Activated naive CD8-positive, alpha-beta T cell treated with anti-CD3 and anti-CD28 coated beads, Interleukin-2, amount 50 U/mL, for 16 hours (primary cell): ENCODE measurements at regions not wholly inside any gene's neighbourhood (a gene's known extent, or its start where the extent isn't known, plus 50 kb on each side); places are given as distances from the start of the nearest gene placed in this dataset.
"Not testable (repeated sequence)": the region's sequence is repeated elsewhere in the genome, so short reads cannot be mapped to it uniquely, and the experiment has no call there.

Experiments
- DNase-seq: peaks from one replicate; pipeline ENCODE4 v3.0.0-alpha.2; 2020; ENCODE audit warnings: low read depth, low spot score

DNA sequence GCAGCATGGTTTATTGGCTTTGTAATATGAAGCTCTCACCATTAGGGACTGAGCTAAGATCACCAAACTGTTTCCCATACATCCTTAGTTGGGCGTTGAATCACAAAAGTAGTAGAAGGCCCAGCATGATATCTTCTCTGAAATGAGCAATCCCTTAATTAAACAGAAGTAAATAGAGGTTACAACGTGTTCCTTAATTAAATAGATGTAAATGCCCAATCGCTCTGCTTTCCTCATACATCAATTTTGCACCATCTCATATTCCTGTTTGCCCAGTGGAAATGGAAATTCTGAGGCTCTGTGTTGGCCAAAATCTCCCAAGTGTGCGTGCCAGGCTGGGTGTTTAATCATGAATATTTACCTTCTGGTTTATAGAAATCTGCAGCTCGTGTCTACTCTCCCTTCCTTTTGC is 107.4 kb upstream of the FOXB1 start:
- DNase-seq, result no peak

DNA sequence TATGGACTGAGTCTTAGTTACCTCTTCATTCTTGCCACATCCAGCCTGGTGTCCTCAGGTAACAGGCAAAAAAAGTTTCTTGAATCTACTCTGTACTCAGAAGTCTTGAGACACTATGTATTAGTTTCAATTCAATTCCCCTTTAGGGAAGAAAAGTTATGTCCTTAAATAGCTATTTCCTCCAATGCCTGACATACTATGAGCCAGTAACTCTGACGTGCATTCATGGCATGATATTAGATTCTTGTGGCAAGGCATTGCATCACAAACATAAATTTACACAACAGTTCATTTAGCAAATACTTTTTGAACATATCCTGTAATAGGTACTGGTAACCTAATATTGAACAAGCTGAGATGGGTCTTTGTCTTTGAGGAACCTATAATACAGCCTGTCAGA is 109.3 kb upstream of the FOXB1 start:
- no peak for DNase-seq

DNA sequence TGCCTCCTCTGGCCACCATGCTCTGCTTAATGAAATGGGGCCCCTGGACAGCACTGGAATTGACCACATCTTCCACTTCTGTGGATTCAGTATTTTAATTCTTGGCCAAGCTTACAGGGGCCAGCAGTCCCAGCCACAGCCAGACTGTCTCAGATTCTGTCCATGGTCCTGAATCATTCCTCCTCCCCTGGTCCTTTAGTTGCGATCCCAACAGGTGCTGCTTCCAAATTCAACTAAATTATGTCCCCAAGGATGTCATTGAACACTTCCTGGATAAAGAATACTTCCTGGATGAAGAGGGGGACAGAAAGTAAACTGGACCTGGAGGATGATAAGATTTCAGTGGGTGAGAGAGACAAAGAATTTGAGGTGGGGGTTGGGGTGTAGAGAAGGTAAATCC is 111.1 kb upstream of the FOXB1 start:
- DNase-seq, result no peak

- DNase-seq, result not testable (repeated sequence)
These were observed 116.2 kb upstream of the FOXB1 start for GRCh38 chr15:59887870-59888269.

DNA sequence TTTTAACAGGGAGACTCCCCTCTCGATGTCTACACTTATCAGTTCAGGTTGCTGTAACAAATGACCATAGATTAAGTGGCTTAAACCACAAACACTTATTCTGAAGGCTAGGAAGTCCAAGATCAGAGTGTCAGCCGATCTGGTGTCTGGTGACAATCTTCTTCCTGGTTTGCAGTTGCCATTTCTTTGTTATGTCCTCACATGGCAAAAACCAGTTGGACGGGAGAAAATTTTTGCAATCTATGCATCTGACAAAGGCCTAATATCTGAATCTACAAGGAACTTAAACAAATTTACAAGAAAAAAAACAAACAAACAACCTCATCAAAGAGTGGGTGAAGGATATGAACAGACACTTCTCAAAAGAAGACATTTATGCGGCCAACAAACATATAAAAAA is 116.9 kb upstream of the FOXB1 start:
- no peak for DNase-seq

DNA sequence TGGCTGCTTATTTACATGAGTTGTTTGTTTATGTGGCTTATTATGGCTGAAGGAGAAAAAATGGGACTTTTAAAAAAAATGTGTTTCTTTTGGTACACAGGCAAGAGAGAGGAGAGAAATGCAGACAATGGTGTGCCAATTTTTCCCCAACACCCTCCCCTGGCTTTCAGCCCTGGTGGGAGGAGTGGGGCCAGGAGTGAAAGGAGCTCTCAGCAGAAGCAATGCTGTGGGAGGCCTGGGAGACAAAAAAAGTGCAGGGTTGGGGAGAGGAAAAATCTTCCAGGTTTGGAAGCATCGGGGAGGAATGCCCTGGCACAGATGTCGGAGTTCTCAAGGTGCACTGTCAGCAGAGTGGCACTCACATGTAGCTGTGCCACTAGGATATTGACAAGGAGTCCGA is 117.7 kb upstream of the FOXB1 start:
- DNase-seq, result no peak

DNA sequence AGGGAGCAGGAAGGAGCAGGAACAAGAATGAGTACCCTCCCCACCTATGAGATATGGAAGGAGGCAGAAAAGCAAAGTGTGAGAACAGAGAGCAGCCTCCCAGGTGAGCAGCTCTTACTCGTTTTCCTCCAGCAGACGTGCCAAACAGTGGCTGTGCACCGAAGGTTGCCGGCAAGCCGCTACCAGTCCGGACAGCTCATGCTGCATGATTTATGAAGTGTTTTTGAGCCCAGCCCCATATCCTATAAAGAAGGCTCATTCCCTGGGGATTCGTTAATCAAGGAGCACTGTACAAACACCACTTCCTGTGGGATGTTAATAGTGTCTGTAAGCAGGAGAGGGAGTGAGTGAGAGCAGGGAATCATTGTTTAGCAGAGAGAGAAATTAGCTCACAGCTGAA is 118.3 kb upstream of the FOXB1 start:
- DNase-seq, result no peak

- no peak for DNase-seq
These were observed 124.4 kb upstream of the FOXB1 start for GRCh38 chr15:59879506-59880265.

DNA sequence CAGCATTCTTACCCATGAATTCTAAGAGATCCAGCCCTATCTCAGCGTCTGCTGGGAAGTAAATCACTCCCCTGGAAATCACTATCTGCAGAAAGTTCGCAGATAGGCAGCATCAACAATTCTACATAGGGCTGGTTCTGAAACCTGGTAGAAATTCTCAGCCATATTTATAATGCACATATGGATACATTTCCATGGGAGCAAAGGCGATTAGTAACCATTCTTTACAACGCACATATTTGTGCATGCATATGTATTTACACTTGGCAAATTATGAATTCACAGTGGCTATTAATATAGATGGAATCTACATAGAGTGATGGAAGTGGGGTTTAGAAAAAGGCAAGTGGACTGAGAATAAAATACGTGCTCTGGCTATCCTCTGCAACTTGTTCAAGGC is 128.0 kb upstream of the FOXB1 start:
- no peak for DNase-seq

- DNase-seq, result no peak
These were observed 130.4 kb upstream of the FOXB1 start for GRCh38 chr15:59873644-59874272.

GRCh38 chr15:59867086-59867855 is 136.8 kb upstream of the FOXB1 start:
- no peak for DNase-seq

DNA sequence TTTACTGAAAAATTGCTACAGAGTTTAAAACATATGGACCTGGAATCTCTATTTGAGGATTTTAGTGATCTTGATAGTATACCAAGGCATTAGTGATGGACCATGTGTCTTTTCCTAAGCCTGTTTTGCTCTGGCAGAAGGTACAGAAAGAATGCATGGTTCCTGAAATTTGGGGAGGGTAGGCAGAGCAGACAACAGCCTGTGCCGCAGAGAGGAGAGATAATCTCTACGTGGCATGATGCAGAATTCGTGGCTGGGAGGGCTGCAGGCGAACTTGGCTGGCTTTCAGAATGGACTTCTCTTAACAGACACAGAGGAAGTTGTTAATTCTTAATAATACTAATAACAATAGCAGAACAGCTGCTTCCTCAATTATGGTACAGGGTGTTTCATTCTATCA is 137.5 kb upstream of the FOXB1 start:
- no peak for DNase-seq

DNA sequence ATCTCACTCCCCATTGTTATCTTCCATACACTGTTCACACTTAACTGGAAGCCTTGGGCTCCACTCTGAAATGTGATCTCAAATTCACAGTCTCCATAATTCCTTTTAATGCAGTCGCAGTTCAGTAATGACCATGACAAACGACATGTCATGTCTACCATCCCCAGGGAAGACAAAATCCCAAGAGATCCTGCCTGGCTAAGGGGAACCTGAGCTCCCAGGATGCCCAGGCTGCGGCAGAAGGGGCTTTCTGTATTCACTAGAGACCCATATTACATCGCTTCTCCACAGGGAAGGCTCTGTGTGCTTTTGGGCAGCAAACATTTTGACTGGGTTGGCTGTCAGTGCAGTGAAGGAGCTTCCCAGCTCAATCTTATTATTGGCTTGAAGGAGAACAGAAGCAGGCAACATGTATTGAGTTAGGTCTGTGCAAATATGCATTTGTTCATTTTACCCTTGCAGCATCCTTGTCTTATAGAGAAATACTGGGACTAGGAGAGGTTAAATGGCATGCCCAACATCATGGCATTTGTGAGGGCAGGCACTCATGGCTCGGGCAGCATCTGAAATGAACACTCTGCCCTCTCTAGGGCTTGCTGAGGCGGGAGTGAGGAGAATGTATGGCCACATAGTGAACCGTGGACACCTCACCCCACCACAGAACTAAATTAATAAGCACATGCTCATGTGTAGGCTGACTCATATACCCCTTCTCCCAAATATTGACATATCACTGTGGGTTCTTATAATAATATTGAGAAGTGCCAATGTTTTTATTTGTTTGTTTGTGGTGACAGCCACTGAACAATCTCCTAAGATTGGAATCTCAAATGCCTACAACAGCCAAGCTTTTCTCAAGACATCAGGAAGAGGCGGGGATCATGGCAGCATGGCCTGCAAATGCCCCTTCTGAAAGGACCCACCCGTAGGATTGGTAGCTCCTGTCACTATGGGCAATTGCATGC is 141.6 kb upstream of the FOXB1 start:
- DNase-seq, result no peak

DNA sequence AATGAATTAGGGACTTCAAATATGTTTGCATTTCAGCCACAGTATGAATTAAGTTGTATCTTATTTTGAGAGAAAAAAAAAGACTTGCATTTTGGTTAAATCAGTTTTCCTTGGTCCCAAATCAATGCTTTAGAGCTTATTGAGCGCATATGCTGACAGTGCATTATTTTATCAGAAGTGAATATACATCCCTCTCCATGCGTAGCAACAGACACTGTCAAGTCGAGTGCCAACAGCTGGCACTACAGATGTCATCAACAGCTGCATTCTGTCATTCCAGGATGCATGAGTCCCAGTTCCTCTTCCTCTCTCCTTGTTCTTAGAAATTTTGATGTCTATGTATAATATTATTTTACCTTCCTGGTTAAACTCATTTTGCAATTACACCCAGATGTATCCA is 156.1 kb upstream of the FOXB1 start:
- DNase-seq, result no peak

DNA sequence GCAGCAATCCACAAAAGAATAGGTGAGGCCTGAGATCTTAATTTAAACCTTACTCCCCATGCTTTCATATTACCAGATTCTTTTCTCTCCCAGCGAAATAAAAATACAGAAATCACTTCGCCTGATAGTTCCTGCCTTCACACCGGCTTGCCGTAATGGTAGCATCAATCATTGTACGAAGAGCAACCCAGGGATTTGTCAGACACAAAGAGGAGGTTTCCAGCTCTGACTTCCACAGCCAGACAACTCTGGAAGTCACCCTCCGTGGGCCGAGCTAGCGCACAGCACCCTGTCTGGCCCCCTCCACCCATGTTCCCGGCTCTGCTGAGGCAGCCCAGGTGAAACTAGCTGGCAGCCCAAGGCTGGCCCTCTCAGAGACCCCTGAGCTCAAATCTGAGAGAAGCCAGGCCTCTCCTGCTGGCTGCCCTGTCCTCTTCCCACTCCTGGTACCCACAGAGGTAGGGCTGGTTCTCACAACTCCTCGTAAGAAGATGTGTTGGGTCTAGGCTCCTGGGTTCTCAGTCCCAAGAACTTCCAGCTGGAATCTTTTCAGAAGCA is 156.9 kb upstream of the BNIP2 start:
- no peak for DNase-seq

DNA sequence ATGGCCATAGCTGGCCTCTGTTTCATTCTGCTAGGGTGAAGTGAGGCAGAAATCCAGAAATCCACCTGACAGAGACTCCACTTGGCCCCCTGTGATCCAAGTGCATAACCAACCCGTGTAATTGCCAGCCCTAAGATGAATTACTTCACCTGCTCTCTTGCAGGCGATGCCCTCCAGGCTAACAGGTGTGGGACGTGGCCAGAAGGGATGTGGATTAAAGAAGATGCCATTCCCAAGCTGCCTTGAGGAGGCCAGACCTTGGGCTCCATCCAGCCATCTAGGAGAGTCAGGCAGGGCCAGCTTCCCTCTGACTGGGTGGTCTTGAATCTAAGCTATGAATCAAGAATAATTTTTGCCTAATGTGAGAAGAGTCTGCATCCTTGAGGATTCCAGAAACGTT is 154.5 kb upstream of the BNIP2 start:
- DNase-seq, result no peak

GRCh38 chr15:59841036-59841435 is 151.9 kb upstream of the BNIP2 start:
- DNase-seq, result no peak

DNA sequence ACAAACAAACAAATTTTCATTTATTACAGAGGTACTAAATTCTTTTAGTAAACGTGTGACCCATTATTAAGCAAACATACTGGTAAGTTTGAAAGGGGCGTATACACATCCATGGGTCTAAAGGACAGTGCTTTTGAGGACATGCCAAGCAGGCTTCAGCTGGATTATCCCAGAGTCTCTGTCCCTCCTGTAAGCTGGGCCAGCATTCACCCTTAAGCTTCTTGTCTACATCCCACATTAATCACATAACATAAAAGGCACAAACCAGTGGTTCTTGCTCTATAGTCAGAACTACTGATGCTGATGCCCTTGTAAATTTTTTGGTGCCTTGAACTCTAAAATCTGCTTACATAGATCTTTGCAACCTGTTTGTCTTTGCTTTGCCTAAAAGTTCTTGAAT is 150.8 kb upstream of the BNIP2 start:
- no peak for DNase-seq

DNA sequence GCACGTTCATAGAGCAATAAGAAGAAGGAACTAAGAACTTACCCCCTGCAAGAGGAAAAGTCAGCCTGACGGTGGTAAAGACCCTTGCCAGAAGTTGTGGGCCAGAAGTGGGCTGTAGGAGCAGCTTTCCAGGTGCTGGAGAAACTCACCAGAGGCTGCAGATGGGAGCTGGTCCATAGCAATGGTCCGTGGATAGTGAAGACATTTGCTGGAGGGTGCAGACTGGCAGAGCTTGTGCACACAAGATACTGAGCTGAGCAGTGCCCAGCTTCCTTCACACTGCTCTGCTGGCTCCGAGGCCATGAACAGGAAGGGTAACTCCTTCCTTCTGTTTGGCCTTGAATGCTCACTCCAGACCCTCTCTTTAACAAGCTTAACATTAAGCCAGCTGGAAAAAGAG is 149.8 kb upstream of the BNIP2 start:
- DNase-seq, result no peak

- DNase-seq, result no peak
These were observed 146.7 kb upstream of the BNIP2 start for GRCh38 chr15:59835776-59836175.

GRCh38 chr15:59834528-59834927 is 145.4 kb upstream of the BNIP2 start:
- DNase-seq, result no peak
